Embryonic facial prominence (tissue), 1 donor: ENCODE measurements at regions not wholly inside any gene's neighbourhood (a gene's known extent, or its start where the extent isn't known, plus 50 kb on each side); places are given as distances from the start of the nearest gene placed in this dataset.
"Not testable (repeated sequence)": the region's sequence is repeated elsewhere in the genome, so short reads cannot be mapped to it uniquely, and the experiment has no call there.

Experiments
- DNase-seq: peaks from one replicate; pipeline ENCODE4 v3.0.0-alpha.2; 2016; ENCODE audit errors: extremely low spot score

GRCh38 chr18:25494888-25495287, 142.9 kb upstream of the ZNF521 start:
- DNase-seq, result no peak

DNA sequence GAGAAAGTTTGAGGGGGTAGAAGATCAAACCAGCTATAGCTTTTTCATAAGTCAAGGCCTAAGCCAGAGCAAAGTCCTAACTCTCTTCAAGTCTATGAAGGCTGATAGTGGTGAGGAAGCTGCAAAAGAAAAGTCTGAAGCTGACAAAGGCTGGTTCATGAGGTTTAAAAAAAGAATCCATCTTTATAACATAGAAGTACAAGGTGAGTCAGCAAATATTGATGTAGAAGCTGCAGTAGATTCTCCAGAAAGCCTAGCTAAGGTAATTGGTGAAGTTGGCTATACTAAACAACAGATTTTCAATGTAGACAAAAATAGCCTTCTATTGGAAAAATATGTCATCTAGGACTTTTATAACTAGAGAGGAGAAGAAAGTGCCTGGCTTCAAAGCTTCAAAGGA, 141.4 kb upstream of the ZNF521 start:
- no peak for DNase-seq

GRCh38 chr18:25490316-25490715, 138.3 kb upstream of the ZNF521 start:
- no peak for DNase-seq

GRCh38 chr18:25473008-25473407, 121.0 kb upstream of the ZNF521 start:
- no peak for DNase-seq

DNA sequence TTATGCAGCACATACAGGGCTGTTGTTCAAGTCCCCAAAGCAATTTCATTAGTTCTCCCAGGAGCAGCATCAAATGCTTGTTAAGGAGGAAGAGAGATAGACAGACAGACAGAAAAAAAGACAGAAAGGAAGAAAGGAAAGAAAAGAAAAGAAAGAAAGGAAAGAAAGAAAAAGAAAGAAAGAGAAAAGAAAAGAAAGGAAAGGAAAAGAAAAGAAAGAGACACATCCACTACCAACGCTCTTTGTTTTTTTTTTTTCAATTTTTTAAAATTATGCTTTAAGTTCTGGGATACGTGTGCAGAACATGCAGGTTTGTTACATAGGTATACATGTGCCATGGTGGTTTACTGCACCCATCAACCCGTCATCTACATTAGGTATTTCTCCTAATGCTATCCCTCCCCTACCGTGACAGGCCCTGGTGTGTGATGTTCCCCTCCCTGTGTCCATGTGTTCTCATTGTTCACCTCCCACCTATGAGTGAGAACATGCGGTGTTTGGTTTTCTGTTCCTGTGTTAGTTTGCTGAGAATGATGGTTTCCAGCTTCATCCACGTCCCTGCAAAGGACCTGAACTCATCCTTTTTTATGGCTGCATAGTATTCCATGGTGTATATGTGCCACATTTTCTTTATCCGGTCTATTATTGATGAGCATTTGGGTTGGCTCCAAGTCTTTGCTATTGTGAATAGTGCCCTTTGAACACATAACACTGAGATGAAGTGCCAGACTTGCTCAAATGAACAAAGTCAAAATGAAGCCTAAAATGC, 119.0 kb upstream of the ZNF521 start:
- not testable (repeated sequence) for DNase-seq

- DNase-seq, result no peak
Observed at GRCh38 chr18:25470062-25470461, 118.1 kb upstream of the ZNF521 start.

DNA sequence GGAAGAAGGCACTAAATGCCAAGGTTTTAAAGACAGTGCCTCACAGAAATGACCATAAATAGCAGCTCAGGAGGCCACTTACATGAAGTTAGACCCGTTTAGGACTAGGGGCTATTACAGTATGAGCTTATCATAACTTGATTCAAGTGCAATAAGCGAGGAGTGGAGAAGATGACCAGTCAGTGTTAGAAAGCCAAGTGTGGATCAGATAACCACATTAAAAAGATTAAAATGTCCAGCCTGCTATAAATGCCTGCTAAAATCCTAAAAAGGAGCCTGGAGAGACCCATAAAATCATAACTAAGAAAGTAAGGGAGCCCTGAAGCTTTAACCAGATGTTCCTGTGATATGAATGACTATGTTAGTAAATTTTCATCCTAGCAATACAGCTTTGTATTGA, 117.5 kb upstream of the ZNF521 start:
- DNase-seq, result no peak

GRCh38 chr18:25467226-25467987, 115.4 kb upstream of the ZNF521 start:
- no peak for DNase-seq

GRCh38 chr18:25465152-25465732, 113.3 kb upstream of the ZNF521 start:
- no peak for DNase-seq

- DNase-seq, result peak; percentile 47
Observed at GRCh38 chr18:25464227-25464626, 112.3 kb upstream of the ZNF521 start.

DNA sequence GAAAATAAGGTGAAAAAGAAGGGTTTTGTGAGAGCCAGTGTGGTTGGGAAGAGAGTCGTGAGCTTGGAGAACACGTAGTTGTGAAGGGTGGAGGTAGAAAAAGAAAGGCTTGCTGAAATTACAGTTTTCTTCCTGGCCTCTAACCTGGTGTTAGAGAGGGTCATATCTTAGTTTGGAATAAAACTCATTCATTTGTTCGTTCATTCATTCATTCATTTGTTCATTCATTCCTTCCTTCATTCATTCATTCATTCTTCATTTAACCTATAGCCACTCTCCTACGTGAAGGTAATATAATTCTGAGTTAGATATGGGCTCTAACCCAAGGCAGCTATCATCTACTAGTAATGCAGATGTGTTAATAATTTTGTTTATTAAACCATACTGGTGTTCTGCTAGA, 111.8 kb upstream of the ZNF521 start:
- no peak for DNase-seq

- no peak for DNase-seq
Observed at GRCh38 chr18:25459814-25460213, 107.8 kb upstream of the ZNF521 start.

DNA sequence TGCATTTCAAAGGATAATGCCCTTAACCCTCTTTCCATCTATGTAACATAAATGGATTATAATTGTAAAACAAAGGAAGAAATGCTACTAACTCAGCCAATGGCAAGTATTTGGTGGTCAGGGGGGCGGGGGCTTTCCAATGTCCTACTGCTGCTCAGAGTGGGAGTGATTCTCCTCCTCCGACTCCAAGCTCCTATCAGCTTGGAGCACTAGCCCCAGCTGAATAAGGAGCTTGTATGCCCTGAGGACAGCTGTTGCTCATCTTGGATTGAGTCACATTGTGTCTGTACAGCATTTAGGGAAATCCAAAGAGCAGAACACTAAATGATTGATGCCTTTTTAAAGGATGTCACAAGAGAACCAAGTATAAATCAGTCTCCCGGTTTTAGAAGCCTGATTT, 105.6 kb upstream of the ZNF521 start:
- no peak for DNase-seq

- no peak for DNase-seq
Observed at GRCh38 chr18:25457126-25457525, 105.2 kb upstream of the ZNF521 start.

DNA sequence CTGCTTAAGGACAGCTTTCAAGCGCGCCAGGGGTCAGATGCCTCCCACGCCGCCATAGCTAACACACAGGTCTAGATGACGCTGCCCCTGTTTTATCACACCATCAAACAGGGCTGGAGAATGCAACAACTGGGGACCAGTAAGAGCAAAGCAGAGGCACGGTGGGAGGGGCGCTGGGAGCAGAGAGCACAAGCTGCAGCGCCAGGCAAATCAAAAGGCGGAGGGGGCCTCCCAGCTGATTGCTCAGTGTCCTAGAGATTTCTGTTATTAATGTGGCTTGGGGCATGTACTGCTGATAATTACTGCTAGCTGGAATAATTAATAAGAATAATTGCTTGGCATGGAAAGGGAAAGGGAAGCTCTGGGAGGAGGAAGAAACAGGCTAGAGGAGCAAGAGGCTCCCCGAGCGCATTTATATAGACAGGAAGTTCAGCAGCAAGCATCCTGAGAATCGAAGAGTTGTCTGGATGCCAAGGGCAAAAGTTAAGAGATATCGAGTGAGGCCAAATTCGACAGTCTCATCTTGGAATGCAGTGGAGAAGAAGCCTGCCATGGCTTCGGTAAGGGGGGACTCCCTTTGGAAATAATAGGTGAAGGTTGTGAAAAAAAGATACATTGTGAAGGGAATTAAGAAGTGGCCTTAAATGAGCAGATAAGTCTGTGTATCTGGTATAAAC, 104.5 kb upstream of the ZNF521 start:
- DNase-seq, result no peak

DNA sequence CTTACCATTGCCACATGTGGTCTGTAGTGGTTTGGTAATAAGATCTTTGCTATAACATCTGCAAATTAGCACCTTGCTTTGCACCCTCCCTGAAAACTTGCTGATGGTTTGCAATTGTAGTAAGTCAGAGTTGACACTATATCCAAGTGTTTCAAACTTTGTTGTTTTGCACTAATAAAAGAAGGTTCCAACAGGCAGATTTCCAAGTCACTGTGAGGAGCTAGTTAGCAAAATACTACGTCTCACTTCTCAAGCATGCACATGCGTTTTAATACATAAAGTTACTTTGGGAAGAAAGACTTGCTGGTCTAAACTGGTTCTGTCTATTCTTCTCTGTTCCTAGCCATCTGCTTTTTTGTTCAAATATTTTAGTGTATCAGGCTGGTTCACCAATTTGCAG, 103.7 kb upstream of the ZNF521 start:
- DNase-seq, result no peak

- no peak for DNase-seq
Observed at GRCh38 chr18:25455159-25455558, 103.2 kb upstream of the ZNF521 start.

- no peak for DNase-seq
Observed at GRCh38 chr18:25454730-25455129, 102.8 kb upstream of the ZNF521 start.

GRCh38 chr18:25454270-25454659, 102.3 kb upstream of the ZNF521 start:
- no peak for DNase-seq

DNA sequence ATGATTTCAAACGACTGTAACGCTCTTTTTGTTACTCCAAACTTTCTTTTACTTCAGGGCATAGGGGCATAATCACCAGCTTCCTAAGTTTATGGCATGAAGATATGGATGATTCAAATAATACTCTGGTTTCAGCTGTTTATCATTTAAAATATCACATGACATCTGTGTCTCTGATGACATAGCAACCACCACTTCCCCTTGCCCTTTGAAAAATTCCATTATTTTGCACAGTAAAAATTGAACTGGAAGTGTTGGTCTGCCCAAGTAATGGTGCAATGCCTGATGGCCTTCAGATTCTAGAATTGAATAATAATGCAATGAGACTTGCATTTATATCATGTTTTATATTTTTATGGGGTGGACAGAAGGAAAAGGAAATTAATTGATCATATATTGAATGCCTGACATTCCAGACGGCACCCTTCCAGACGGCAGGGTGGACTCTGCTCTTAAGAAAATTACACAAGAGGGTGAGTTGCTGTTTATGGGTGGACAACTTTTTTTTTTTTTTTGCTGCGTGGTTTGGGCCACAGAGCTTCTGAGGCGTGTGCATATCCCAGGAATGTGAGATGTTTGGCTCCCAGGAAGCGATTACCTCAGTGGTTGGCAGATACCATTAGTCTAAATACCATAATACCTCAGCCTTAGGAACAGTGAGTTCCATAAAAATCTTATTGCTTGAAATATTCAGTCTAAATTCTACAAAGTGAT, 101.7 kb upstream of the ZNF521 start:
- no peak for DNase-seq

GRCh38 chr18:25451077-25451658, 99.2 kb upstream of the ZNF521 start:
- DNase-seq, result no peak
